ENCODE measurements at regions not wholly inside any gene's neighbourhood (a gene's known extent, or its start where the extent isn't known, plus 50 kb on each side); places are given as distances from the start of the nearest gene placed in this dataset.

GRCh38 chr13:76336889-76337844 lies 549.0 kb downstream of the KCTD12 start:
- no peak for TF ChIP-seq SIN3A (IDR thresholded peaks at IDR 0.05; ENCODE audit: borderline replicate concordance, insufficient read depth, low read depth, low read length)
- TF ChIP-seq POLR2AphosphoS5 (IDR thresholded peaks at IDR 0.05; ENCODE audit: low read depth, low read length) = no peak

All from Panc1 (cell line).